NCI-H2227 (cell line): ENCODE measurements at regions not wholly inside any gene's neighbourhood (a gene's known extent, or its start where the extent isn't known, plus 50 kb on each side); places are given as distances from the start of the nearest gene placed in this dataset.
"Not testable (repeated sequence)": the region's sequence is repeated elsewhere in the genome, so short reads cannot be mapped to it uniquely, and the experiment has no call there.

Experiments used
- DNase-seq: peaks from one replicate; lab custom pipeline; 2025; ENCODE audit not compliant: unreplicated experiment; lab: John Stamatoyannopoulos, UW

DNA sequence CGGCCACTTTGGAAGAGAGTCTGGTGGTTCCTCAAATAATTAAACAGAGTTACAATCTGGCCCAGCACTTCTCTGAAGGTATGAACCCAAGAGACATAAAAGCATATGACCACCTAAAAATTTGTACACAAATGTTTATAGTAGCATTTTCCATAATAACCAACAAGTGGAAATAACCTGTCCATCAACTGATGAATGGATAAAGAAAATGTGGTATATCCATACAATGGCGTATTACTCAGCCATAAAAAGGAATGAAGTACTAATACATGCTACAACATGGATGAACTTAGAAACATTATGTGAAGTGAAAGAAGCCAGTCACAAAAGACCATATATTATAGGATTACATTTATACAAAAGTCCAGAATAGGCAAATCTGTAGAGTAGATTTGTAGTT, 76.0 kb upstream of the RGPD5 start:
- DNase-seq = no peak

DNA sequence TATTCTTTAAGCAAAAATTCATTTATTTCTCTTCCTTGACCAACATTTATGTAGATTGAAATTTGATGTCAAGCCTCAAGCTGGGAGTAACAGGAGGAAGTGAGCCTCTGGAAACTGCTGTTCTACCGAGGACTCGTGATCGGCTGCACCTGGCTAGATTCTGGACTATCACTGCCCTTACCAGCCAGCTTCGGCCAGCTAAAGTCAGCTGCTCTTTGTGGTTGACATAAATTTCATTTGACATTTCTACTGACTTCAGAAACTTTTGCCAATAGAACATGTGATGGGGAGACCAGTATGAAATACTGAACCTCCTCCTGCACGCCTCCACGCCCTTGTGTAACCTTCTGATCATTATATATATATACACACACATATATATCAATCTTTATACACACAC, 74.2 kb upstream of the RGPD5 start:
- DNase-seq = no peak

DNA sequence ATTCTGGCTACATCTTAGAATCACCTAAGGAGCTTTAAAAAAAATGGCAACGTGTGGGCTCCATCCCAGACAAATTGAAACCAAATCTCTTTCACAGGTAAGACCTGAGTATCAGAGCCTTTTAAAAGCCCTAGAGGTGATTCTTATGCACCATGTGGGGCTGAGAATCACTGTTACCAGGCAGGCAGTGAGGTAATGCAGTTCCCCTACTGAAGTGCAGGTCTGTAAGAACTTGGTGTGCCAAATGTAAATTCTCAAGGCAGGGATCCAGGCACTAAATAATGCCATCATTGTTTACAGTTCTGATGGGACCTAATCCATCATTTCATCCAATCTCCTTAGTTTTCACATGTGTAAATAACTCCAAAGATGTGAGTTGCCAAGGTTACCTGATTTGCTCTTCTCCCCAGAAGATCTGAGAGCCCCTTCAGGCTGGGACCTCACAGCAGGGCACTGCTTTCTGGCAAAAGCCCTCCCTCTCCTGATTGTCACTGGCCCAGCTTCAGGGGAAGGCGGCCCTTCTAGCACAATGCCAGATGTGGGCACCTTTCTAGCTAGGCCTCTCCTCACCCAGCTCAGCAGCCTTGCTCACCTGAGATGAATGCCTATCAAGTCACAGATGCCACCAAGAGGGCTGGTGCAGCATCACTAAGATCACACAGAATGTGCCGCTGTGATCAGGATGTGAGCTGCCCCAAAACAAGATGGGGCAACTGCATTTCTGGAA, 73.6 kb upstream of the RGPD5 start:
- DNase-seq = peak; percentile 1

DNA sequence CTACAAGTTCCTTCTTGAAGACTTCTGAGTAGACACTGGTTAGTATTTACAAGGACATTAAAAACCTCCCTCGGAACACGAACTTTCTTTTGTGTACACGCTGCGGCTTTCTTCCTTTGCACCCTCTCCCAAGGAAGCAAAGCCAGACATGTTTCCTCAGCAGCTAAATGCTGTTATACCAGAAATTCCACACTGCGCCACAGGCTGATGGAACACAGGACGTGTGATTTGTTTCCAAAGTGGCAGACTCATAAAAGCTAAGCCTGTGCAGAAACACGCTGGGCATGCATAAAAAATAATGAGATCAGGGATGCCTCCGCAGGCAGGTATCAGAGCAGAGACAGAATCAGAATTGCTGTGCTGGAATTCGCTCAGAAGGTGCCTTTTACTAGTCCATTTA, 73.0 kb upstream of the RGPD5 start:
- no peak for DNase-seq

DNA sequence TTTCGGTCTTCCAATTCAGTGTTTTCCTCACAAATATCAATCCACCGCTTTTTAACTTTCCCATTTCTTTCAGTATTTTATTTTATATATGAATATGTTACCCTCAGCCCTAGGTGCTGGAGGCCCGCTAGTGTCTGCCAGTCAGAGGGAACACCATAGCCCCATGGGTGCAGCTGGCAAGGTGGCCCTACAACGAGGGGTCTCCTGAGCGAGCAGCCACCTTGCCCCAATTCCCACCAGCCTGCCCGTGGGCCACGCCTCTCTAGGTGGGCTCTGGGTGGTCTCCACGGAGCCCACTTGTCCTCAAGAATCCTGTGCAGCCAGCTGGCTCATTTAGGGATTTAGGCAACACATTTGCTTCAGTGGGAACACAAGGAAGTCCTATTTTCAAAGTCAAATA, 72.5 kb upstream of the RGPD5 start:
- DNase-seq = no peak

DNA sequence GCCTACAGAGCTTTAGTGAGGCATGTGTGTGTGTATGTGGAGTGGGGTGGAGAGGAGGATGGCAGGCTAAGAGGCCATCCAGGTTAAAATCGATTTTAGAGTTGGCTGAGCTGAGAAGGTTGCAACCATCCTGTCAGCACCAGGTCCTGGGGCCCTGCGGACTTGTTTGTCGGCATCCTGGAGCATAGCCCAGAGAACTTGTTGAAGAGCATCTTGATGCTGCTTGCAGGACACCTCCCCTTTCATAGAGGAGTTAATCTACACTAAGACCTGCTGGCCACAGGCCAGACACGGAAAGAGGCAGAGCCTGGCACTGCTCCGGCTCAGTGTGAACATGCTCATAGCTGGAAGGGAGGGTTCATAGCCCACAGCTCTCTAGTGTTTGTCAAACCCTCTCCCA, 72.1 kb upstream of the RGPD5 start:
- DNase-seq = no peak

DNA sequence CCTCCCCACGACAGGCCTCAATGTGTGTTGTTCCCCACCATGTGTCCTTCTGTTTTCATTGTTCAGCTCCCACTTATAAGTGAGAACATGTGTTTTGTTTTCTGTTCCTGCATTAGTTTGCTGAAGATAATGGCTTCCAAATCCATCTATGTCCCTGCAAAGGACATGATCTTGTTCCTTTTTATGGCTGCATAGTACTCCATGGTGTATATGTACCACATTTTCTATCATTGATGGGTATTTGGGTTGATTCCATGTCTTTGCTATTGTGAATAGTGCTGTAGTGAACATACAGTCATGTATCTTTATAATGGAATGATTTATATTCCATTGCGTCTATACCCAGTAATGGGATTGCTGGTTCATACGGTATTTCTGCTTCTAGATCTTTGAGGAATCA, 71.5 kb upstream of the RGPD5 start:
- DNase-seq = not testable (repeated sequence)

DNA sequence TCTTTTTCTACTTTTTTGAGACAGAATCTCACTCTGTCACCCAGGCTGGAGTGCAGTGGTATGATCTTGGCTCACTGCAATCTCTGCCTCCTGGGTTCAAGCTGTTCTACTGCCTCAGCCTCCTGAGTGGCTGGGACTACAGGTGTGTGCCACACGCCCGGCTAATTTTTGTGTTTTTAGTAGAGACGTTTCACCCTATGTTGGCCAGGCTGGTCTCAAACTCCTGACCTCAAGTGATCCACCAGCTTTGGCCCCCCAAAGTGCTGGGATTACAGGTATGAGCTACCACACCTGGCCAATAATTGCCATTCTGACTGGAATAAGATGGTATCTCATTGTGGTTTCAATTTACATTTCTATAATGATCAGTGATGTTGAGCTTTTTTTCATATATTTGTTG, 71.0 kb upstream of the RGPD5 start:
- DNase-seq = not testable (repeated sequence)

DNA sequence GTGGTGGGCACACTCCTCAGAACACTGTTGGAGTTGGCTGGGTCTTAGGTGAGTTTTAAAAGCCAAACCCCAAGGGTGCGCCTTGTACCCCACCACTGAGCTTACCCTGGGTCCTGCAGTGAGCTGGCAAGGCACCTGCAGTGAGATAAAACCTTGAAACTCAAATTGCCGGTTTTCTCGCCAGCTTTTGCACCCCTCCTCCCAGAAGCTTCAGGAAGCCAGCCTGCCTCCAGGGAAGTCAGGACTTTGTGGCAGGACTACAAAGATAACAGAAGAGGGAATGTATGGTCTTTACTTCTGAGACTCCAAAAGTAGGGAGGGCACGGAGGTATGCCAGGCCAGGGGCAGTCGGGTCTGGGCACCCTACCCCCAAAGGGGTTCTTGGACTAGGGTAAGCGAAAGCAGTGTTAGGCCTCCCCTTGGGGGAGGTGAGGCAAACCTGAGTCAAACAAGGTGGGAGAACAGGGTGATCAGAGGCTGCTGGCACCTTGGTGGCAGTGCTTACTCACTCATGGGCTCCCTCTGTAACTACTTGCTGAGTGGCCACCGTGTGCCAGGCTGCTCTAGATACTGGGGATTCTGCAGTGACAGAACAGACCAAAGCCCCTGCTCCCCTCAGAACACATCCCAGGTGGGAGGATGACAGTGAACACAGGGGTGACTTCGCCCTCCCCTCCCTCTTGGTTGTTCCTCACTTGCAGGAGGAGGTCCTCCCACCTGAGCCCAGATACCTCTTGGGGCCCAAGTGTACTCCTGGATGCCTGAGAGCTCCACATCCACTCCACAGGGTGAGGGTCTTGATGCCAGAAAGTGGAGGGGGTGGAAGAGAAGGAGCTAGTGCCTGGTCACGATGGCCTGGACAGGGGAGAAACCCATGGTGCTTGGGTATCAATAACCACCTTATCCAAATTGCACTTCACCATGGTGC, 69.3 kb upstream of the RGPD5 start:
- no peak for DNase-seq

DNA sequence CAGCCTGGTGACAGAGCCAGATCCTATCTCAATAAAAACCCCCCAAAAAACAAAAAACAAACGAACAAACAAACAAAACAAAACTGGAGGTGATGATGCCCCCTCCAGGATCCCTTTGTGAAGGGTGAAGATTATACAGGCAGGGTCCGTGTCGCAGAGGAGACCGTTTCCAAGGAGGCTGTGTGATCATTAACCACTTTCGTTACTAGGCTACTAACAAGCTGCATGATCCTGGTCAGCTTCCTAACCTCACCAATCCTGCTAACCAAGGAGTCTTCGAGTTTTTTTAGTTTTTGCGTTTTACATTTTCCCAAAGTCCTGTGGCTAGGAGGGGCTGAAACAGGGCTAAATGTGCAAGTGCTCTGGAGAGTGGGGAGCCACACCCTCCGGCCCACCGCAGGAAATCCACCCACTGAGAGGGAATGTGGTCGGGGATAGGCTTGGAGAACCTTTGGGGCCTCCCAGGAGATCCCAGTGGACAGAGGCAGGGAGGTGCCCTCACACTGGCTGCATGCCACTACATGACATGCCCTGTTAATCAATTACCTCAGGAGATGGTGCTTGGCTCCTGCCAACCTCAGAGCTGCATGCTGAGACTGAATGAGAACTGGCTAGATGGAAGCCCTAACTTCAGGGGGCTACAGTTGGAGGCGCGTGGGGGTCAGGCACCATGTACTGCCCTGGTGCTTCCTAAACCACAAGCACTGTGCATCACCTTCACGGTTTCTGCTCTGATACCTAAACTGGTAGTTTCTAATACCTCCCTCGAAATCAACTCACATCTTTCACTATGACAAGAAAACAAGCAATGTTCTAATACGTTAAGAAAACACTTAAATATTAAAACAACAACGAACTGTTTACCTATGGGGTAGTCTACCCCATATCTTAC, 67.5 kb upstream of the RGPD5 start:
- no peak for DNase-seq

DNA sequence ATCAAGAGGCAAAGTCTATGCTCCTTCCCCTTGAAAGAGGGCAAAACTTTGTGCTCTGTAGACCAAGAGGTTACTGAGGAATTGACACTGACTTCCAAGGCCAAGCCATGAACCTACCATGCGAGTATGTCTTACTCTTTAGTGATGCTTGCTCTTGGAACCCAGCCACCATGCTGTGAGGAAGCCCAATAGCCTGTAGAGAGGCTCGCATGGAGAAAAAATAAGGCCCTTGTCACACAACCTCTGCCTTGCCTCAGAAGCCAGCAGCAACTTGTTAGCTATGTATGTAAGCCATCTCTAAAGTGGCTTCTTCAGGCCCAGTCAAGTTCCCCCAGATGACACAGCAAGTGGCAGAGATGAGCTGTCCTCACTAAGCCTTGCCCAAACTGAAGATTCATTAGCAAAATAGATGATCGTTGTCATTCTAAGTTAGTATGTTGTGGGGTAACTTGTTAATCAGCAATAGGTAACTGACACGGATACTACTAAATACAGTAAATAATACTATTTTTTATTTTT, 66.1 kb upstream of the RGPD5 start:
- no peak for DNase-seq

DNA sequence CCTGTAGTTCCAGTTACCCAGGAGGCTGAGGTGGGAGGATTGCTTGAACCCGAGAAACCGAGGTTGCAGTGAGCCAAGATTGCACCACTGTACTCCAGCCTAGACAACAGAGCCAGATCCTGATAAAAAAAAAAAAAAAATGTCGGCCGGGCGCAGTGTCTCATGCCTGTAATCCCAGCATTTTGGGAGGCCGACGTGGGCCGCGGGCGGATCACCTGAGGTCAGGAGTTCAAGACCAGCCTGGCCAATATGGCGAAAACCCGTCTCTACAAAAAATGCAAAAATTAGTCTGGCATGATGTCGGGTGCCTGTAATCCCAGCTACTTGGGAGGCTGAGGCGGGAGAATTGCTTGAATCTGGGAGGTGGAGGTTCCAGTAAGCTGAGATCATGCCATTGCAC, 60.4 kb upstream of the RGPD5 start:
- not testable (repeated sequence) for DNase-seq

DNA sequence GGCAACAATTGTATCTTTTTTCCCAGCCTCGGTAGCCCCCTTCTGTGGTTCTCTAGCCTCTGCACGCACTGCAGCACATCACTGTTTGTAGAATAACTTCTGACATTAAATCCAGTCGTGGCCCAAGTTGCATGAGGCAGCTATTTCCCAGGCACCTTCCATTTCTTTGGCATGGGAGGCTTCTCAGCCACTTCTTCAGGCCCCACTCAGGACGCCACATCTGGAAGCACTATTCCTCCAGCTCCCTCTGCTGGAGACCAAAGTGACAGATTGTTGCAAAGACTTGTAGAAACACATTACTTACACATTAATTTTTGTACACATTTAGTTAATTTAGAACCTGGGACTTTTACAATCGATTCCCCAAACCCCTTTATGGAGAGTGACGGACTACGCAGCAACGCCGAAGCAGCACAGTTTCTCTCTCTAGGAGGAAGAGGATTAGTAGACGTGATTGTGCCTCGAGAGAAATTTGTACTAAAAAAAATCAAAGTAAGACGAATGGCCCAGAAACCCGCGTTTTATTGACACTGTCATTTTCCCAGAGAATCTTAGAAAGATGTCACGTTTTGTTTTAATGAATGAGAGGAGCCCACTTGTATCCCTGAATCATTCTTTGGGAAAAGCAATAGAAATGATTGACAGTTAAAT, 57.8 kb upstream of the RGPD5 start:
- DNase-seq = peak; percentile 65
